SH-SY5Y (cell line): ENCODE measurements at regions not wholly inside any gene's neighbourhood (a gene's known extent, or its start where the extent isn't known, plus 50 kb on each side); places are given as distances from the start of the nearest gene placed in this dataset.

Experiments
- GATA2 ChIP-seq: IDR thresholded peaks from 2 replicates; pipeline ENCODE4 v1.6.1; 2011; ENCODE audit warnings: mild to moderate bottlenecking, low read depth, low read length
- GATA3 ChIP-seq: IDR thresholded peaks from 2 replicates; pipeline ENCODE4 v1.6.1; 2011; ENCODE audit warnings: low read depth, mild to moderate bottlenecking, low read length, moderate library complexity

- TF ChIP-seq GATA2 (no peak), GATA3 (no peak)
Measured at GRCh38 chr1:9476790-9477463, 62.3 kb upstream of the SLC25A33 start.
